Right ventricle myocardium inferior (tissue), 1 donor: ENCODE measurements at regions not wholly inside any gene's neighbourhood (a gene's known extent, or its start where the extent isn't known, plus 50 kb on each side); places are given as distances from the start of the nearest gene placed in this dataset.

Experiments
- ATAC-seq: fragments of 200-7000 bp; cut with Tn5 transposase; one replicate; pipeline ENCODE4 v1.9.1; 2020; ENCODE audit warnings: mild to moderate bottlenecking, moderate library complexity
- DNase-seq: peaks from one replicate; pipeline ENCODE4 v3.0.0; 2021; ENCODE audit errors: missing footprints
- intact Hi-C: fragments of 100-400 bp; cut with DNase I; formaldehyde crosslinking; loops from one replicate; pipeline ENCODE4 v1.11.0; 2022
- donor health status: DM: no; HTN: yes; CAD: no; lungs with severe emphysema.

DNA sequence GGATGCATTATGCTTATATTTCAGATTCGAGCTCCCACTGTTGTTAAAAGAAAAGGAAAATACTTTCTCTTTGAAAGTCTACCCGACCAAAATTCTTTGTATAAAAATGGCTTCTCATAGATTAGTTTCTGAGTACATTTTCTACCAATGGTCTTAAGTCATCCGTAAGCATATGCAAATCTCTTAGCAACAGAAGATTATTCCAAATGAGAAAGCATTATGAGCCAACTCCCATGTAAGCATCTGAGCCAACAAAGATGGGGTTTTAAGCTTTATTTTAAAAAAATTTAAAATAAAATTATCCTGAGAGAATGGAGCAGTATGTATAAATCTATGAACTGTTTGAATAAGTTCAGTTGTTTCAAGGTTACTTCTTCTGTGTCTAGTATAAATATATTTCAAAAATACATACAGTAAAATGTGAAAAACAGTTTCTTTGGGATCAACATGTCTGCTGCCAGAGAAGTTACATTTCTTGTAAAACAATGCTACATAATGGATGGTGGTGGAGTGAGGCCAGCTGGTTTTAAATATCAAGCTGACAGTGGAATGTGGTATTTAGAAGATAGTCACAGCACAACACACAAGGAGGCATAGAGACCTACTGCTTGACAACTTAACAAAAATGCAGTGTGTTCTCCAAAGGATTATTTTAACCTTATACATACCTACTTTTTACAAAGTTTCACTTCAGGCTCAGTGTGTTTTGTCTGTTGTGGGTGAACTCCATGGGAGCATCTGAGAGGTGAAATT lies 199.5 kb upstream of the DIPK2B start:
- no peak for ATAC-seq
- no peak for DNase-seq
- intact Hi-C loops = no loop called here

DNA sequence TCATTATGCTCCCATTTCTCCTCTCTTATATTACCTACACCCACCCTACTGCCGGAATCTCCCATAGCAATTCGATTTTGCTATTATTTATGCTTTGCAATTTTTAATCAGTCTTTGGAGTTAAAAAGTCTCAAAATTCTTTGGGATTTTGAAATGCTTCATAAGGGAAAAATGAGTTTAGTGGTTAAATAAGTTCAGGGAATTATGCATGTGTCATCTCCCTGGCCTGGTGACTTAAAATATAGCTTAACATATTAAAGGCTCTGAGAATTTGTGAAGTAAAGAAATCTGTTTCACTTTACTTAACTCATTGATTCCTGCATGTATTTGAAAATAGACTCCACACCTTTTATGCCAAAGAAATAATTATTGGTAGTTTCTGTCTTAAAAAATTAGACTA lies 185.1 kb upstream of the DIPK2B start:
- ATAC-seq = no peak
- no peak for DNase-seq
- intact Hi-C loops = no loop called here

DNA sequence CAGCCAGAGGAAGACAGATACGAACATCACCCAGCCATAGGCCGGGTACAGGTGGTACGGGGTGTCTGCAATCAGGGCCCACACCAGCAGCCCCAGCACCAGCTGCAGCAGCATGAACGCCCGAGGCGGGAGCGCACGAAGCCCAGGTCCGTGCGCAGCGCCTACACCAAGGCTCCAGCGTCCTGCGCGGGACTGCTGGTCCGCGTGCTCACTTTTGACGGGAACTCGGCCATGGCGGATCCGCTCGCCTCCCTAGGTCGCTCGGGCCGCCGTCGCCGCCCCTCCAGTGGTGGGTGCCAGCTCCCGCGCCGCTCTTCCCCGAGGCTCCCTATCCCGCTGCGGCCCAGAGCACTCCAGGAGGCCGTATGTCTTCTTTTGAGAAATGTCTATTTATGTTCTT lies 181.2 kb upstream of the DIPK2B start:
- intact Hi-C loops = no loop called here
- ATAC-seq (no peak), DNase-seq (no peak)

GRCh38 chrX:45381366-45381765 lies 180.7 kb upstream of the DIPK2B start:
- no peak for ATAC-seq
- no peak for DNase-seq
- intact Hi-C loops = no loop called here

DNA sequence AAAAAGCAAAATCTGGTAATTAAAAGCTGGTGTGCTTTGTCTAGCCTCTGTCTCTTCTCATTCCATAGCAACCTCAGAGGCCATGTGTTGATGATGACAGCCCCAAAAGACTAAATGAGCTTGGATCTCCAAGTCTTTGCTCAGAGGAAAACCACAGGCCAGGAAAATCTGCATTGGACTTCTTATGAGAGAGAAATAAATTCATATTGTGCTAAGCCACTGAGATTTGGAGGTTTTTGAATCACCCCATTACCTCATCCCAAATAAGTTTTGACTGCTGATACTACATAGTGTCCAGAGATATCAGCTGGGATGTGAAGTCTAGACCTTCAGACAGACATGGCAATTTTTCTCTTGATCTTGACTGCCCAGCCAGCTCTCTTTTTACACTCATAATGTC lies 178.6 kb upstream of the DIPK2B start:
- intact Hi-C loops = no loop called here
- ATAC-seq = no peak
- no peak for DNase-seq

DNA sequence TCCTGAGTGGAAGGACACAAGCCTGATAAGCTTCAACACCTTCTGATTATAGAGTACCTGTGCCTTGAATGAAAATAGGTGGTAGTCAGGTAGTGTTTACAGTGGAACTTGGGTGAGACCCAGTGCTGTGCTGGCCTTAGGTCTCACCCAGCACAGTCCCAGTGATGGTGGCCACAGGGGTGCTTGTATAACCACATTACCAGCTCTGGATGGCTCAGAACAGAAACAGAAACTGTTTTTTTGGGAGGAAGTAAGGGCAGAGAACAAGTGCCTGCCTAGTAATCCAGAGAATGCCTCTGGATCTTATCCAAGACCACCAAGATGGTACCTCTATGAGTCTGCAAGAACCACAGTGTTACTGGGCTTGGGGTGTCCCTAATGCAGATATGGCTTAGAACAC lies 171.5 kb upstream of the DIPK2B start:
- ATAC-seq (no peak), DNase-seq (no peak)
- intact Hi-C loops = no loop called here

DNA sequence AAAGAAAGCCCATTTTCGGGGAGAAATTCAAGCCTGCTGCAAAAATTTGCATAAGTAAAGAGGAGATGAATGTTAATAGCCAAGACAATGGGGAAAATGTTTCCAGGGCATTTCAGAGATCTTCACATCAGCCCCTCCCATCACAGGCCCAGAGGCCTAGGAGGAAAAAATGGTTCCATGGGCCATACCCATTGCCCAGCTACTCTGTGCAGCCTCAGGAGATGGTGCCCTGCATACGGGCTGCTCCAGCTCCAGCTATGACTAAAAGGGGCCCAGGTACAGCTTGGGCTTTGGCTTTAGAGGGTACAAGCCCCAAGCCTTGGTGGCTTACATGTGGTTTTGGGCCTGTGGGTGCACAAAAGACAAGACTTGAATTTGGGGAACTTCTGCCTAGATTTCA lies 168.0 kb upstream of the DIPK2B start:
- ATAC-seq = no peak
- intact Hi-C loops = no loop called here
- DNase-seq = no peak

DNA sequence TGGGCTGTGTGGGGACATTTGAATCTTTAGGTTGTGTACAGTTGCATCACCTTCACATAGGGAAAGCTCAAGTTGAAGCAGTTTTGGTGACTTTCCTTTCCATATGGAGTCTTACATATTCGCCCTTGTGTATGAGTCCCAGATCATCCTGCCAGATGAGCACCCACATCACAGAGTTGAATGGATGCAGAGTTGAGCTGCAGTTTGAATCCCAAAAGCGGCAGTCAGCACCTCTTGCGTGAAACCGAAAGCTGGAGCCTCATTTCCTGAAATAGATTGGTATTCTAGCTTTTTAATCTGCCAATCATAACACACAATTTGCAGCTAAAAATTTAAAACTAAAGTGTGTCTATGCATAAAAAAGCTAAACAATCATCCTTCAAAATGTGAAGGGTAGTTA lies 162.9 kb upstream of the DIPK2B start:
- intact Hi-C loops = no loop called here
- no peak for DNase-seq
- no peak for ATAC-seq

DNA sequence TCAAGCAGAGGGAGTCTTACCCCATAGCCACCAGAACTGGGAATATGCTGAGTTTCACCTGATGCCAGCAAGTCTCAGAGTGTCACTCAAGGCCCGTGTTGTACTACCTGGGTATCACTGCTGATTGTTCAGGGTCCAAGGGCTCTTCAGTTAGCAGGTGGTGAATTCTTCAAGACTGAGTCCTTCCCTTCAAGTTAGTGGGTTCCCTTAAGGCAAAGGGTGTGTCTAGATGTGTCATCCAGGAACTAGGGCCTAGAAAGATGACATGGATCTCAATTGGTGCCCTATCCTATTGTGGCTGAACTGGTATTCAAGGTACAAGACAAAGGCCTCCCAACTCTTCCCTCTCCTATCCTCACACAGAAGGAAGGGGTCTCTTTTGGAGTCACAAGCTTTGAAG lies 159.9 kb upstream of the DIPK2B start:
- ATAC-seq = no peak

GRCh38 chrX:45358392-45358791 lies 157.7 kb upstream of the DIPK2B start:
- DNase-seq (no peak), ATAC-seq (no peak)
- intact Hi-C loops = no loop called here

More for the DNA sequence above, 159.9 kb upstream of the DIPK2B start:
- intact Hi-C loops = no loop called here
- no peak for DNase-seq

DNA sequence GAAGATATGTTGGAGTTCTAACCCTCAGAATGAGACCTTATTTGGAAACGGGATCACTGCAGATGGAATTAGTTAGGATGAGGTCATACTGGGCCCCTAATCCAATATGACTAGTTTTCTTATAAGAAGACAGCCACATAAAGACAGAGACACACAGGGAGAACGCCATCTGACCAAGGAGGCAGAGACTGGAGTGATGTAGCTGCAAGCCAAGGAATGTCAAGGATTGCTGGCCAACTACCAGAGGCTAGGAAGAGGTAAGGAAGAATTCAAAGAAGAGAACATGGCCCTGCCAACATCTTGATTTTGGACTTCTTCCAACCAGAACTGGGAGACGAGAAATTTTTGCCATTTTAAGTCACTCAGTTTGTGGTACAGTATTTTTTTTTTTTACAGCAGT lies 152.8 kb upstream of the DIPK2B start:
- intact Hi-C loops = no loop called here
- DNase-seq = no peak
- ATAC-seq = no peak

- intact Hi-C loops = no loop called here
- no peak for DNase-seq
- no peak for ATAC-seq
Measured at GRCh38 chrX:45352611-45353010, 151.9 kb upstream of the DIPK2B start.

- ATAC-seq (no peak), DNase-seq (no peak)
- intact Hi-C loops = no loop called here
Measured at GRCh38 chrX:45351478-45351877, 150.8 kb upstream of the DIPK2B start.

GRCh38 chrX:45348296-45348695 lies 147.6 kb upstream of the DIPK2B start:
- ATAC-seq (no peak), DNase-seq (no peak)
- intact Hi-C loops = no loop called here

GRCh38 chrX:45347877-45348276 lies 147.2 kb upstream of the DIPK2B start:
- DNase-seq (no peak), ATAC-seq (no peak)
- intact Hi-C loops = no loop called here

GRCh38 chrX:45344594-45344993 lies 143.9 kb upstream of the DIPK2B start:
- DNase-seq (no peak), ATAC-seq (no peak)
- intact Hi-C loops = no loop called here

GRCh38 chrX:45329217-45329616 lies 128.5 kb upstream of the DIPK2B start:
- ATAC-seq (no peak), DNase-seq (no peak)
- intact Hi-C loops = no loop called here

DNA sequence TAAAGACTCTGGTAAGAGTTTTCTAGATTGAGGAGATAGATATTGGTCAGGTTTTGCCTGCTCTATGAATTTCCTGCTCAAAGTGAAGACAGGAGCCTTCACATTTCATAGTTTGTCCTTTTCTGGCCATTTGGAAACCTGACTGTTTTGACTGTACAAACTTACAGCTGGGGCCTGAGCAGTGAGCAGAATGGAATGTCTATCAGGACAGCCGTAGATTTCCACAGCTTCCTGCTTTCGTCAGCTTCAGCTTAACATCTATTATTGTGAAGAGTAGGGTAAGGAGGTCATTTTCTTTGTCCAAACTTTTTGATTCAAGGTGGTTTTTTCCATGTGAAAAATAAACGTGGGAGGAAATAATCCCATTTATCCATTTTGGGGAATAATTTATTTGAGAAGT lies 124.3 kb upstream of the DIPK2B start:
- intact Hi-C loops = loop anchor here (5.0 kb wide), 3 partner anchors 182 to 517 kb away; no protein-coding TSS in a partner anchor
- no peak for ATAC-seq
- DNase-seq = no peak

DNA sequence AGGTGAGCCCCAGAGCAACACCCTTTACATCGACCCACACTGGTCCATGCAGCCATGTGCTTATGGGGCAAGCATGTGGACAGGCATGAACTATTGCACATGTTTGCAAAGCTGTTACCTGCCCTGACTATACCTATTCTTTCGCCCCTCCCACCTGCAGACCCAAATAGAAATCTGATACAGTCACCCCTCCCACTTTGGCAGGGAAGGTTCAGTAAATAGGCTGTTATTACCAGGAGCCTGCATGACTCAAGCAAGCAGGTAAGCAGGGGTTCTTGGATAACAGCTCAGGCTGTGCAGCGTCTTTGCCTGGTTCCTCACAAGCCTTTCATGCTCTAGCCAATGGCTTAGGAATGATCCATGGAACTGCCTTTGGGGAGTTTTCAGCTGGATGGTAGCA lies 122.7 kb upstream of the DIPK2B start:
- ATAC-seq = no peak
- intact Hi-C loops = loop anchor here (5.0 kb wide), 3 partner anchors 184 to 519 kb away; no protein-coding TSS in a partner anchor
- DNase-seq = no peak

DNA sequence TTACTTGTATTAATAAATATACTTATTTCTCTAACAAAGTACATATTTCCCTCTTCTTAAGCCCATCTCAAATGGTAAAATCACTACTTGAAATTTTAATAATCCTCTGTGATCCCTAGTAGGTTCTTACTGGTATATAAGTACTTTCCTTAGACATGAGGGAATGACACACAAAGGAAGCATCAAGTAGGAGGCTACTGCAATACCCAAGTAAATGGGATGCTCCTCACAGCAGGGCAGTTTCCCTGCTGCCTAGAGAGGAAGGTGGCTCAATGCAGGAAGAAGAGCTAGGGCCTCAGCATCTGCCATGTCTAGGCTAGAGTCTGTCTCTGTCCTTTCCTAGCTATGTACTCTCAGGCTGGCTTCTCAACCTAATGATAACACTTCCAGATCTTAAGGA lies 122.1 kb upstream of the DIPK2B start:
- ATAC-seq (no peak), DNase-seq (no peak)
- intact Hi-C loops = loop anchor here (5.0 kb wide), 3 partner anchors 184 to 519 kb away; no protein-coding TSS in a partner anchor

DNA sequence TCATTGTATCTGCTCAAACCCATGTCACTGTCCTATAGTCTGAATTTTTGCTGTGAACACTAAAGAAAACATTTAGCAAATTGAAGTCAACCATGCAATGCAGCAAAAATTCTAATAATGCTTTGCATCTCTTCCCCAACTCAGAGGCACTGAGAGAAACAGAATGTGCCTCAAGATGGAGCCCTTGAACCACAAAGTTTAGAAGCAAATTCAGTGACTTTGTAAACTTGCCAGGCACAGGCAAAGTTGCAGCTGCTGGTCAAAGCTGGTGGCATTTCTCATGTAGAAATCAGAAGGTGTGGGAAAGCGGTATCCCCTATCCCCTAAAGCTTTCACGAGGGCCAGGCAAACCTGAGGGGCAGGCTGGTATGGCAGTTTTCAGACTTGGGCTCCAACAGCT lies 121.7 kb upstream of the DIPK2B start:
- DNase-seq (no peak), ATAC-seq (no peak)
- intact Hi-C loops = loop anchor here (5.0 kb wide), 3 partner anchors 185 to 520 kb away; no protein-coding TSS in a partner anchor
